GM23338 (cell line): ENCODE measurements at regions not wholly inside any gene's neighbourhood (a gene's known extent, or its start where the extent isn't known, plus 50 kb on each side); places are given as distances from the start of the nearest gene placed in this dataset.

Source experiments
- ATAC-seq: fragments of 200-7000 bp; cut with Tn5 transposase; 3 replicates; pipeline ENCODE4 v1.9.1; 2020
- DNase-seq: peaks from one replicate; pipeline ENCODE4 v3.0.0-alpha.2; 2015; ENCODE audit warnings: low spot score
- H2AFZ ChIP-seq: fragments of 200-600 bp; sonication (generic); 2 replicates; pipeline ENCODE4 v1.8.0; 2016; ENCODE audit warnings: antibody characterized with exemption, mild to moderate bottlenecking, moderate library complexity
- H3F3A ChIP-seq: fragments of 200-600 bp; sonication (generic); replicated peaks from 2 replicates; pipeline ENCODE4 v1.8.0; 2017; ENCODE audit warnings: antibody characterized with exemption, mixed run types, low read depth
- H3K27ac ChIP-seq: fragments of 200-600 bp; sonication (generic); 2 replicates; pipeline ENCODE4 v1.6.1; 2016; ENCODE audit warnings: low read depth
- H3K27me3 ChIP-seq: fragments of 200-600 bp; sonication (generic); 2 replicates; pipeline ENCODE4 v1.8.0; 2016; ENCODE audit warnings: mild to moderate bottlenecking, mixed run types, moderate library complexity; ENCODE audit not compliant: insufficient read depth
- H3K36me3 ChIP-seq: fragments of 200-600 bp; sonication (generic); 2 replicates; pipeline ENCODE4 v1.8.0; 2016; ENCODE audit warnings: mild to moderate bottlenecking; ENCODE audit not compliant: insufficient read depth
- H3K4me1 ChIP-seq: fragments of 200-600 bp; sonication (generic); 2 replicates; pipeline ENCODE4 v1.8.0; 2016; ENCODE audit warnings: mild to moderate bottlenecking, moderate library complexity; ENCODE audit not compliant: insufficient read depth
- H3K4me2 ChIP-seq: fragments of 200-600 bp; sonication (generic); 2 replicates; pipeline ENCODE4 v1.7.1; 2017; ENCODE audit warnings: mixed run types
- H3K4me3 ChIP-seq: fragments of 200-600 bp; sonication (generic); 2 replicates; pipeline ENCODE4 v1.6.1; 2016; ENCODE audit warnings: mixed run types
- H3K79me2 ChIP-seq: fragments of 200-600 bp; sonication (generic); replicated peaks from 2 replicates; pipeline ENCODE4 v1.8.0; 2017; ENCODE audit warnings: mild to moderate bottlenecking; ENCODE audit not compliant: insufficient read depth
- H3K9me2 ChIP-seq: fragments of 200-600 bp; sonication (generic); 2 replicates; pipeline ENCODE4 v1.8.0; 2017; ENCODE audit not compliant: insufficient read depth
- H4K20me1 ChIP-seq: fragments of 200-600 bp; sonication (generic); replicated peaks from 2 replicates; pipeline ENCODE4 v1.8.0; 2017; ENCODE audit warnings: mild to moderate bottlenecking; ENCODE audit not compliant: insufficient read depth
- H3K27ac Mint-ChIP-seq: 2 replicates; pipeline ENCODE4 v1.8.0; 2020; ENCODE audit warnings: inconsistent platforms, mild to moderate bottlenecking, moderate library complexity, mixed read lengths
- H3K27me3 Mint-ChIP-seq: 3 replicates; pipeline ENCODE4 v1.8.0; 2022; ENCODE audit warnings: low read depth, mild to moderate bottlenecking, moderate library complexity, mixed read lengths, inconsistent platforms; ENCODE audit not compliant: insufficient read depth, poor library complexity
- H3K36me3 Mint-ChIP-seq: 3 replicates; pipeline ENCODE4 v1.8.0; 2021; ENCODE audit warnings: low read depth, mild to moderate bottlenecking, inconsistent platforms, moderate library complexity, mixed read lengths
- H3K4me1 Mint-ChIP-seq: 3 replicates; pipeline ENCODE4 v1.8.0; 2020; ENCODE audit warnings: mild to moderate bottlenecking, inconsistent platforms, mixed read lengths
- H3K4me3 Mint-ChIP-seq: 3 replicates; pipeline ENCODE4 v1.8.0; 2021; ENCODE audit warnings: moderate library complexity, mild to moderate bottlenecking, inconsistent platforms, mixed read lengths
- H3K9me3 Mint-ChIP-seq: 3 replicates; pipeline ENCODE4 v1.8.0; 2020; ENCODE audit warnings: moderate library complexity, mild to moderate bottlenecking, inconsistent platforms, mixed read lengths
- CREB1 ChIP-seq: fragments of 250-450 bp; sonication (Bioruptor Pico); IDR thresholded peaks from 2 replicates; pipeline ENCODE4 v1.5.0; 2020; ENCODE audit warnings: low read depth, mild to moderate bottlenecking, moderate library complexity
- EZH2 ChIP-seq: fragments of 200-600 bp; sonication (generic); IDR thresholded peaks from one replicate; pipeline ENCODE4 v1.8.0; 2017; ENCODE audit warnings: antibody characterized with exemption, mild to moderate bottlenecking, low read depth; ENCODE audit not compliant: unreplicated experiment
- JUNB ChIP-seq: IDR thresholded peaks from one replicate; pipeline ENCODE4 v1.6.1; 2016; ENCODE audit warnings: antibody characterized with exemption; ENCODE audit not compliant: unreplicated experiment
- NANOG ChIP-seq: IDR thresholded peaks from 2 replicates; pipeline ENCODE4 v1.6.1; 2016; ENCODE audit warnings: antibody characterized with exemption, borderline replicate concordance
- POLR2AphosphoS5 ChIP-seq: IDR thresholded peaks from 2 replicates; pipeline ENCODE4 v1.6.1; 2016; ENCODE audit warnings: antibody characterized with exemption, low read depth
- ZNF114 ChIP-seq: fragments of 250-450 bp; sonication (Bioruptor Pico); IDR thresholded peaks from 2 replicates; pipeline ENCODE4 v1.5.0; 2020; ENCODE audit warnings: mild to moderate bottlenecking, moderate library complexity
- ZNF331 ChIP-seq: fragments of 250-450 bp; sonication (Bioruptor Pico); IDR thresholded peaks from 2 replicates; pipeline ENCODE4 v1.5.0; 2020; ENCODE audit warnings: low read depth, mild to moderate bottlenecking, moderate library complexity
- TF ChIP-seq, protein P1 (sequence below), 2 experiments: fragments of 200-600 bp in 1 of 2; sonication (generic) in 1 of 2; conservative IDR thresholded peaks; 2 replicates each; pipeline versions ENCODE4 v1.5.1 to v1.6.1; 2016 to 2017; ENCODE audit warnings: antibody characterized with exemption in 2 of 2, low read depth in 2 of 2, mild to moderate bottlenecking in 2 of 2, moderate library complexity in 1 of 2
- TF ChIP-seq, protein P2 (sequence below): IDR thresholded peaks from one replicate; pipeline ENCODE4 v1.6.1; 2018; ENCODE audit warnings: antibody characterized with exemption; ENCODE audit not compliant: unreplicated experiment
- TF ChIP-seq, protein P3 (sequence below): IDR thresholded peaks from 2 replicates; pipeline ENCODE4 v1.6.1; 2016; ENCODE audit warnings: antibody characterized with exemption
- TF ChIP-seq, protein P4 (sequence below): fragments of 250-450 bp; sonication (Bioruptor Pico); IDR thresholded peaks from 2 replicates; pipeline ENCODE4 v1.5.0; 2020; ENCODE audit warnings: mild to moderate bottlenecking, moderate library complexity

DNA sequence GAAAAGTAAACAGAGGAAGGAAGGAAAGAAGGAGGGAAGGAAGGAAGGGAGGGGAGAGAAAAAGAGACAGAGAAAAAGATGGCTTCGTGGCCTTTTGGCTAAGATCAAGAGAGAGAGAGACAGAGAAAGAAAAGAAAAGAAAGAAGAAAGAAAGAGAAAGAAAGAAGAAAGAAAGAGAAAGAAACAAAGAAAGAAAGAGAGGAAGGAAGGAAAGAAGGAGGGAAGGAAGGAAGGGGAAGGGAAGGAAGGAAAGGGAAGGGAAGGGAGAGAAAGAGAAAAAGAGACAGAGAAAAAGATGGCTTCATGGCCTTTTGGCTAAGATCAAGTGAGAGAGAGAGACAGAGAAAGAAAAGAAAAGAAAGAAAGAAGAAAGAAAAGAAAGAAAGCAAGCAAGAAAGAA, 91.4 kb downstream of the PRLHR start:
- TF ChIP-seq, protein P1, sequence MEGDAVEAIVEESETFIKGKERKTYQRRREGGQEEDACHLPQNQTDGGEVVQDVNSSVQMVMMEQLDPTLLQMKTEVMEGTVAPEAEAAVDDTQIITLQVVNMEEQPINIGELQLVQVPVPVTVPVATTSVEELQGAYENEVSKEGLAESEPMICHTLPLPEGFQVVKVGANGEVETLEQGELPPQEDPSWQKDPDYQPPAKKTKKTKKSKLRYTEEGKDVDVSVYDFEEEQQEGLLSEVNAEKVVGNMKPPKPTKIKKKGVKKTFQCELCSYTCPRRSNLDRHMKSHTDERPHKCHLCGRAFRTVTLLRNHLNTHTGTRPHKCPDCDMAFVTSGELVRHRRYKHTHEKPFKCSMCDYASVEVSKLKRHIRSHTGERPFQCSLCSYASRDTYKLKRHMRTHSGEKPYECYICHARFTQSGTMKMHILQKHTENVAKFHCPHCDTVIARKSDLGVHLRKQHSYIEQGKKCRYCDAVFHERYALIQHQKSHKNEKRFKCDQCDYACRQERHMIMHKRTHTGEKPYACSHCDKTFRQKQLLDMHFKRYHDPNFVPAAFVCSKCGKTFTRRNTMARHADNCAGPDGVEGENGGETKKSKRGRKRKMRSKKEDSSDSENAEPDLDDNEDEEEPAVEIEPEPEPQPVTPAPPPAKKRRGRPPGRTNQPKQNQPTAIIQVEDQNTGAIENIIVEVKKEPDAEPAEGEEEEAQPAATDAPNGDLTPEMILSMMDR (conservative IDR thresholded peaks at IDR 0.05; ENCODE audit: low read depth in 2 of 2): no peak
- no peak for TF ChIP-seq NANOG
- no peak for TF ChIP-seq ZNF114 (CRISPR knock-in tag)
- TF ChIP-seq ZNF331 (CRISPR knock-in tag): no peak
- TF ChIP-seq EZH2: no peak
- TF ChIP-seq JUNB: no peak
- no peak for TF ChIP-seq CREB1 (CRISPR knock-in tag)
- TF ChIP-seq, protein P2, sequence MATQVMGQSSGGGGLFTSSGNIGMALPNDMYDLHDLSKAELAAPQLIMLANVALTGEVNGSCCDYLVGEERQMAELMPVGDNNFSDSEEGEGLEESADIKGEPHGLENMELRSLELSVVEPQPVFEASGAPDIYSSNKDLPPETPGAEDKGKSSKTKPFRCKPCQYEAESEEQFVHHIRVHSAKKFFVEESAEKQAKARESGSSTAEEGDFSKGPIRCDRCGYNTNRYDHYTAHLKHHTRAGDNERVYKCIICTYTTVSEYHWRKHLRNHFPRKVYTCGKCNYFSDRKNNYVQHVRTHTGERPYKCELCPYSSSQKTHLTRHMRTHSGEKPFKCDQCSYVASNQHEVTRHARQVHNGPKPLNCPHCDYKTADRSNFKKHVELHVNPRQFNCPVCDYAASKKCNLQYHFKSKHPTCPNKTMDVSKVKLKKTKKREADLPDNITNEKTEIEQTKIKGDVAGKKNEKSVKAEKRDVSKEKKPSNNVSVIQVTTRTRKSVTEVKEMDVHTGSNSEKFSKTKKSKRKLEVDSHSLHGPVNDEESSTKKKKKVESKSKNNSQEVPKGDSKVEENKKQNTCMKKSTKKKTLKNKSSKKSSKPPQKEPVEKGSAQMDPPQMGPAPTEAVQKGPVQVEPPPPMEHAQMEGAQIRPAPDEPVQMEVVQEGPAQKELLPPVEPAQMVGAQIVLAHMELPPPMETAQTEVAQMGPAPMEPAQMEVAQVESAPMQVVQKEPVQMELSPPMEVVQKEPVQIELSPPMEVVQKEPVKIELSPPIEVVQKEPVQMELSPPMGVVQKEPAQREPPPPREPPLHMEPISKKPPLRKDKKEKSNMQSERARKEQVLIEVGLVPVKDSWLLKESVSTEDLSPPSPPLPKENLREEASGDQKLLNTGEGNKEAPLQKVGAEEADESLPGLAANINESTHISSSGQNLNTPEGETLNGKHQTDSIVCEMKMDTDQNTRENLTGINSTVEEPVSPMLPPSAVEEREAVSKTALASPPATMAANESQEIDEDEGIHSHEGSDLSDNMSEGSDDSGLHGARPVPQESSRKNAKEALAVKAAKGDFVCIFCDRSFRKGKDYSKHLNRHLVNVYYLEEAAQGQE: no peak
- TF ChIP-seq, protein P3, sequence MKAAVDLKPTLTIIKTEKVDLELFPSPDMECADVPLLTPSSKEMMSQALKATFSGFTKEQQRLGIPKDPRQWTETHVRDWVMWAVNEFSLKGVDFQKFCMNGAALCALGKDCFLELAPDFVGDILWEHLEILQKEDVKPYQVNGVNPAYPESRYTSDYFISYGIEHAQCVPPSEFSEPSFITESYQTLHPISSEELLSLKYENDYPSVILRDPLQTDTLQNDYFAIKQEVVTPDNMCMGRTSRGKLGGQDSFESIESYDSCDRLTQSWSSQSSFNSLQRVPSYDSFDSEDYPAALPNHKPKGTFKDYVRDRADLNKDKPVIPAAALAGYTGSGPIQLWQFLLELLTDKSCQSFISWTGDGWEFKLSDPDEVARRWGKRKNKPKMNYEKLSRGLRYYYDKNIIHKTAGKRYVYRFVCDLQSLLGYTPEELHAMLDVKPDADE: no peak
- no peak for TF ChIP-seq POLR2AphosphoS5
- TF ChIP-seq, protein P4, sequence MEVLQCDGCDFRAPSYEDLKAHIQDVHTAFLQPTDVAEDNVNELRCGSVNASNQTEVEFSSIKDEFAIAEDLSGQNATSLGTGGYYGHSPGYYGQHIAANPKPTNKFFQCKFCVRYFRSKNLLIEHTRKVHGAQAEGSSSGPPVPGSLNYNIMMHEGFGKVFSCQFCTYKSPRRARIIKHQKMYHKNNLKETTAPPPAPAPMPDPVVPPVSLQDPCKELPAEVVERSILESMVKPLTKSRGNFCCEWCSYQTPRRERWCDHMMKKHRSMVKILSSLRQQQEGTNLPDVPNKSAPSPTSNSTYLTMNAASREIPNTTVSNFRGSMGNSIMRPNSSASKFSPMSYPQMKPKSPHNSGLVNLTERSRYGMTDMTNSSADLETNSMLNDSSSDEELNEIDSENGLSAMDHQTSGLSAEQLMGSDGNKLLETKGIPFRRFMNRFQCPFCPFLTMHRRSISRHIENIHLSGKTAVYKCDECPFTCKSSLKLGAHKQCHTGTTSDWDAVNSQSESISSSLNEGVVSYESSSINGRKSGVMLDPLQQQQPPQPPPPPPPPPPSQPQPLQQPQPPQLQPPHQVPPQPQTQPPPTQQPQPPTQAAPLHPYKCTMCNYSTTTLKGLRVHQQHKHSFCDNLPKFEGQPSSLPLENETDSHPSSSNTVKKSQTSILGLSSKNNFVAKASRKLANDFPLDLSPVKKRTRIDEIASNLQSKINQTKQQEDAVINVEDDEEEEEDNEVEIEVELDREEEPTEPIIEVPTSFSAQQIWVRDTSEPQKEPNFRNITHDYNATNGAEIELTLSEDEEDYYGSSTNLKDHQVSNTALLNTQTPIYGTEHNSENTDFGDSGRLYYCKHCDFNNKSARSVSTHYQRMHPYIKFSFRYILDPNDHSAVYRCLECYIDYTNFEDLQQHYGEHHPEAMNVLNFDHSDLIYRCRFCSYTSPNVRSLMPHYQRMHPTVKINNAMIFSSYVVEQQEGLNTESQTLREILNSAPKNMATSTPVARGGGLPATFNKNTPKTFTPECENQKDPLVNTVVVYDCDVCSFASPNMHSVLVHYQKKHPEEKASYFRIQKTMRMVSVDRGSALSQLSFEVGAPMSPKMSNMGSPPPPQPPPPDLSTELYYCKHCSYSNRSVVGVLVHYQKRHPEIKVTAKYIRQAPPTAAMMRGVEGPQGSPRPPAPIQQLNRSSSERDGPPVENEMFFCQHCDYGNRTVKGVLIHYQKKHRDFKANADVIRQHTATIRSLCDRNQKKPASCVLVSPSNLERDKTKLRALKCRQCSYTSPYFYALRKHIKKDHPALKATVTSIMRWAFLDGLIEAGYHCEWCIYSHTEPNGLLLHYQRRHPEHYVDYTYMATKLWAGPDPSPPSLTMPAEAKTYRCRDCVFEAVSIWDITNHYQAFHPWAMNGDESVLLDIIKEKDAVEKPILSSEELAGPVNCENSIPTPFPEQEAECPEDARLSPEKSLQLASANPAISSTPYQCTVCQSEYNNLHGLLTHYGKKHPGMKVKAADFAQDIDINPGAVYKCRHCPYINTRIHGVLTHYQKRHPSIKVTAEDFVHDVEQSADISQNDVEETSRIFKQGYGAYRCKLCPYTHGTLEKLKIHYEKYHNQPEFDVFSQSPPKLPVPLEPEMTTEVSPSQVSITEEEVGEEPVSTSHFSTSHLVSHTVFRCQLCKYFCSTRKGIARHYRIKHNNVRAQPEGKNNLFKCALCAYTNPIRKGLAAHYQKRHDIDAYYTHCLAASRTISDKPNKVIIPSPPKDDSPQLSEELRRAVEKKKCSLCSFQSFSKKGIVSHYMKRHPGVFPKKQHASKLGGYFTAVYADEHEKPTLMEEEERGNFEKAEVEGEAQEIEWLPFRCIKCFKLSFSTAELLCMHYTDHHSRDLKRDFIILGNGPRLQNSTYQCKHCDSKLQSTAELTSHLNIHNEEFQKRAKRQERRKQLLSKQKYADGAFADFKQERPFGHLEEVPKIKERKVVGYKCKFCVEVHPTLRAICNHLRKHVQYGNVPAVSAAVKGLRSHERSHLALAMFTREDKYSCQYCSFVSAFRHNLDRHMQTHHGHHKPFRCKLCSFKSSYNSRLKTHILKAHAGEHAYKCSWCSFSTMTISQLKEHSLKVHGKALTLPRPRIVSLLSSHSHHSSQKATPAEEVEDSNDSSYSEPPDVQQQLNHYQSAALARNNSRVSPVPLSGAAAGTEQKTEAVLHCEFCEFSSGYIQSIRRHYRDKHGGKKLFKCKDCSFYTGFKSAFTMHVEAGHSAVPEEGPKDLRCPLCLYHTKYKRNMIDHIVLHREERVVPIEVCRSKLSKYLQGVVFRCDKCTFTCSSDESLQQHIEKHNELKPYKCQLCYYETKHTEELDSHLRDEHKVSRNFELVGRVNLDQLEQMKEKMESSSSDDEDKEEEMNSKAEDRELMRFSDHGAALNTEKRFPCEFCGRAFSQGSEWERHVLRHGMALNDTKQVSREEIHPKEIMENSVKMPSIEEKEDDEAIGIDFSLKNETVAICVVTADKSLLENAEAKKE (CRISPR knock-in tag): no peak
- DNase-seq (no peak), ATAC-seq (no peak)
- no peaks in the 10 kb centered on the region for H3K79me2 ChIP-seq
- H3K9me2 ChIP-seq: peaks cover 3% of the 10 kb centered on the region; the same call in 1 of the 2 replicates
- H3K4me1 ChIP-seq: no peaks in the 10 kb centered on the region
- H4K20me1 ChIP-seq: no peaks in the 10 kb centered on the region
- no peaks in the 10 kb centered on the region for H3F3A ChIP-seq
- H3K36me3 Mint-ChIP-seq: no peaks in the 10 kb centered on the region
- no peak overlapping the region for H3K4me2 ChIP-seq
- no peaks in the 10 kb centered on the region for H3K9me3 Mint-ChIP-seq
- H3K4me3 ChIP-seq: no peak overlapping the region
- no peak overlapping the region for H2AFZ ChIP-seq
- no peak overlapping the region for H3K4me3 Mint-ChIP-seq
- H3K27ac Mint-ChIP-seq: no peak overlapping the region; the same call in 1 of the 2 replicates
- no peaks in the 10 kb centered on the region for H3K27me3 ChIP-seq
- no peak overlapping the region for H3K27ac ChIP-seq
- H3K27me3 Mint-ChIP-seq: no peaks in the 10 kb centered on the region
- no peaks in the 10 kb centered on the region for H3K36me3 ChIP-seq
- H3K4me1 Mint-ChIP-seq: peaks cover 9% of the 10 kb centered on the region; the same call in 2 of the 3 replicates
